Fibroblast of gingiva (primary cell): ENCODE measurements at regions not wholly inside any gene's neighbourhood (a gene's known extent, or its start where the extent isn't known, plus 50 kb on each side); places are given as distances from the start of the nearest gene placed in this dataset.
"Not testable (repeated sequence)": the region's sequence is repeated elsewhere in the genome, so short reads cannot be mapped to it uniquely, and the experiment has no call there.

Experiments
- DNase-seq: peaks from one replicate; pipeline ENCODE4 v3.0.0-alpha.2; 2011; ENCODE audit warnings: low read depth

DNA sequence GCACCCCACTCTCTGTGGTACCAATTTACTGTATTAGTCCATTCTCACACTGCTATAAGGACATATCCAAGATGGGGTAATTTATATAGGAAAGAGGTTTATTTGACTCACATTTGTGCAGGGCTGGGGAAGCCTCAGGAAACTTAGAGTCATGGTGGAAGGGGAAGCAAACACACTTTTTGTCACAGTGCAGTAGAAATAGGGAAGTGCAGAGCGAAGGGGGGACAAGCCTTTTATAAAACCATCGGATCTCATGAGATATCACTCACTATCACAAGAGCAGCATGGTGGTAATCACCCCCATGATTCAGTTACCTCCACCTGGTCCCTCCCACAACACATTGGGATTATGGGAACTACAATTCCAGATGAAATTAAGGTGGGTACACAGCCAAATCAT is 766.9 kb upstream of the PCDH10 start:
- DNase-seq = no peak

DNA sequence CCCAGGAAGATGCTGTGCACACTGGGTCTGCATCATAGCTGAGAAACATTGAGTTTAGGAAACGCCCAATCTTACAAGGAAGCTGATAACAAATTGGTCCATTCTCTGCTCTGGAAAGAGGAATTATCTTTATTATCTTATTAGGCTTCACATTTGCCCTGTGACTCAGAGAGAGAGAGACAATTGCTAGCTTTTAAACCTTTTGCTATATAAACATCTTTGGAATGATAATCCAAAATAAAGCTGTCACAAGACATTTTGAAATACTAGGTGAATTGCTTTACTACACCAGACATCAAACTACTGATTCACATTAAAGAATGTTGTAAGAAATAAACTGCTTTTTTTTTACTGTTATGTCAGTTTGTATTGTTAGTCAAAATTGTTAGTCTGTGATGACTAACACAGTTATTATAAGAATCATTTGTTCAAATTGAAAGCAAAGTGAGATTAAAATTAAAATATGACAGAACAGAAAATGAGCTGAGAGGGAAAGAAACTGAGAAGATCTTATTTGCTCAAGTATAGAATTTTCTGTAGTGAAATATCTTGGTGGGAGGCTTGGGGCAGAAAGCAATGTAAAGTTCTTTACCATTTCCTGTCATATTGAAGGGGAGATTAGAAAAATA is 765.4 kb upstream of the PCDH10 start:
- DNase-seq = no peak

DNA sequence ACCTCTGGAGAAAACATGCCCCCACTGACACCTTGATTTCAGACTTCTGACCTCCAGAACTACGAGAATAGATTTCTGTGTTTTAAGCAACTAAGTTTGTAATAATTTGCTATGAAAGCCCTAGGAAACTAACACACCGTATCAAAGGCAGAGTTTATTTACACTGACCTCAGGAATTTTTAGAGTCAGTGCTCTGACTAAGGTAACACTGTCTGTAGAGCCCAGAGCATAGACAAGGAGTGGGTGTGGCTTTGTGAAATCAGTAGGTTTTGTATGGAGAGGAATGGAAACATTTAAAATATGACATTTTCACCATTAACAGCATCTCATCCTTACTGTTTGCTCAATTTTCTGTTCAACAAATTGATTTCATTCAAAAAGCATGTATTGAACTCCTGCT is 764.4 kb upstream of the PCDH10 start:
- DNase-seq = no peak

DNA sequence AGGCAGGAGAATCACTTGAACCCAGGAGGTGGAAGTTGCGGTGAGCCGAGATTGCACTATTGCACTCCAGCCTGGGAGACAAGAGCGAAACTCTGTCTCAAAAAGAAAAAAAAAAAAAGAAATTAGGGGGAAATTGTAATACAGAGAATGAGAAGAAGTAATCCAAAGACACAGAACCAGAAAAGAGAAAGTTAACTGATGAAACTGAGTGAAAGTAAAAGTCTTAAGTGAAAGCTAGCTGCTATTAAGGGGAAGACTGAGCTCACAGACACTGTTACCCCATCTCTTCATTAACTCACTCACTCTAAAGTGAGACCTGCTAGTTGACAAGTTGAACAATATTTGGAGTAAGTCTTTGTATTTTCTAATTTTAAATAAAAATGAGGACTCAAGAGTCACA is 763.0 kb upstream of the PCDH10 start:
- DNase-seq = no peak

DNA sequence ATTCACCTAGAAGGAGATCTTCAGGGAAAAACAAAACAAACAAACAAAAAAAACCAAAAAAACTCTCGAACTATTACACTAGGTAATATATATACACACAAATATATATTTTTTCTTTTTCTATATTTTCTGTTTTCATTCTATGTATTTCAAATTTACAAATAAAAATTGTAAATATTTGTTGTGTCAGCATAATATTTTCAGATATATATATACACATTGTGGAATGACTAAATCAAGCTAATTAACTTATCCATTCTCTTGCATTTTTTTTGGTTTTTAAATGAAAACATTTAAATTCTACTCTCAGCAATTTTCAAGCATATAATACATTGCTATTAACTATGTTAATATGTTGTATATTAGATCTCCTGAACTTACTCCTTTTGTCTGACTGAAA is 762.0 kb upstream of the PCDH10 start:
- DNase-seq = no peak

DNA sequence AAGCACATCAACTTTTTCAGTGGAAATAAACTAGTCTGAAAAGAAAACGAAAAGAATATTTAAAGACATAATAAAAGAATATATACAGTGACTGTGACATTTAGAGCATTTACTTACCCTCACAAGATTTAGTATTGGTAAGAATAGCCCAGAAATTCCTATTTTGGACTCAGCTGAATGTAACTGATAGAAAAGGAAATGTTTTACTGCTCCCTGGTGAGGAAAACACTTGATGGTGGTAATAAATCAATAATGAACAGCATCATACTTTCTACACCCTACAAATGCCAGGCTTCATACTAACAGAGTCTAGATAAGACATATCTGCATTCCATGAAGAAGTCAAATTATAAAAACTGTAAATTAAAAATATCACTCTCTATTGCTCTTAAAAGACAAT is 753.5 kb upstream of the PCDH10 start:
- no peak for DNase-seq

DNA sequence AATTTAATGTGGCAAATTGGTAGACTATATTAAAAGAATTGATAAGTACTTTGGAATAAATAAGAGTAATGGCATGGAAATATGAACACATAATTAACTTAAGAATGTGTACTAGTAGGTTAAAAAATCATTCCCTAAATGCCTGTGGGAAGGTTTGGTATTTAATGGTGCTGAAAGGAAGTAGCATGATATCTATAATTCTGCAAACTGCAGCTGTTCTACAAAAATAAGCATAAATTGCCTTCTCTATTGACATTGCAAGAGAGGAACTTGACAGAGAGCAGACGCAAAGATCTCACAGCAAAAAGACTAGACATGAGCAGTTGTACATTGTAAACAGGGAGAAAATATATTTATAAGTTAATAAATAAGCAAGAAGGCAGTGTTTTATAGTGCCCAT is 752.5 kb upstream of the PCDH10 start:
- DNase-seq = peak; percentile 5

DNA sequence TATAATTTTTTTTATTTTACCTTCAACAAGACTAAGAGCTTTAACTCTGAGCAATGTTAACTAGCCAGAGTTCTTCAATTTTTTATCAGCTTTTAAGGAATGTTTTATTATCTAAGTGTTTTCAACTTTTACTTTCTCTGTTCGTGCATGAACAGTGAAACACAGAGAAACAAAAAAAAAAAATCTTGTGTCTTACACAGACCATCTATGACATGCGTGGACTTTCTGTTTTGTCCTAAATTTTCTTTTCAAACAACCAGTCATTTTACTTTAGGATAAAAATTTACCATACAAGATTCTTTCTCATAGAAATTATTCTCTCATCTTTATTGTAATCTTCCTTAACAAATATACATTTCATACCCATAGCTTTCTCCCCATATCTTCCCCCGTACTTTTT is 731.9 kb upstream of the PCDH10 start:
- no peak for DNase-seq

DNA sequence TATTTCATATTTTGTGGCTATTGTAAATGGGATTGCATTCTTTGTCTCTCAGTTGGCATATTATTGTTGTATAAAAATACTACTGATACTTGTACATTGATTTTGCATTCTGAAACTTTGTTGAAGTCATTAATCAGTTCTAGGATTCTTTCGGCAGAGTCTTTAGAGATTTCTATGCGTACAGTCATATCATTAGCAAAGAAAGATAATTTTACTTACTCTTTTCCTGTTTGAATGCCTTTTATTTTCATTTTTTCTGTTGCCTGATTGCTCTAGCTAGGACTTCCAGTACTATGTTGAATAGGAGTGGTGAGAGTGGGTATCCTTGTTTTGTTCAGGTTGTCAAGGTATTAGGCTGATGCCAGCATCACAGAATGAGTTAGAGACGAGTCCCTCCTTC is 722.0 kb upstream of the PCDH10 start:
- no peak for DNase-seq

DNA sequence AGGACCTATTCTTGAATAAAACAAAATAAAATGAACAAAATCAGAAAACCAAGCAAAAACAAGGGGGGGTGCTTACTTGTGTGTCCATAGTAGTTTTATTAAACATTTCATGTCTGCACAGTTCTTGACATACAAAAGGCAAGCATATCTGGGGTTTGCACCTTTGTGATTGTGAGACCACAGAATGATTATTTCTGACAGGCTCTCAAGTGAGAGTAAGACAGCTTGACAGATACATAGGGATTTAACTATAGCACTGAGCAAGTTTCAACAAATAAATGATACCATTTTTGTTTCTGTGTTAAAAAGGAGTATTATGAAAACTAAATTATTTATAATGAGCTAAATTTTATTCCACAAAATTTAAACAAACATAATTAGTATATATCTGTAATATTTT is 712.0 kb upstream of the PCDH10 start:
- no peak for DNase-seq

DNA sequence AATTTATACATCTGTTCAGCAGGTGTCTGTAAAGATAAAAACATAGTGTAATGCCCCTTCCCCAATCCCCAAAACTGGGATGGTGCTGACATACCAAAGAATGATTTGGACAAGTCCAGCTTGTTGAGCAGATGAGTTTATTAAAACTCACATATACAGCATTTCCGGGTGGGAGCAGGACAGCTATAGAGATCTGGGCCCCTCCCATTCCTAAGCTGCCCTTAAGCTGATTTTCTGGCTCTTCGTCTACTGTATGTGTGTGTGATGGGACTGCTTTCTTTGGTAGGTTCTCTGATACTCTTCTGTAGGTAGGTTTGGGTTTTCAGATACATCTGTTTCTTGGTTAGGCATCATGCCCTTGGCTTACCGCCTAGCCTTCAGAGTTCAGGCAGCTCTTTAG is 703.7 kb upstream of the PCDH10 start:
- DNase-seq = no peak

DNA sequence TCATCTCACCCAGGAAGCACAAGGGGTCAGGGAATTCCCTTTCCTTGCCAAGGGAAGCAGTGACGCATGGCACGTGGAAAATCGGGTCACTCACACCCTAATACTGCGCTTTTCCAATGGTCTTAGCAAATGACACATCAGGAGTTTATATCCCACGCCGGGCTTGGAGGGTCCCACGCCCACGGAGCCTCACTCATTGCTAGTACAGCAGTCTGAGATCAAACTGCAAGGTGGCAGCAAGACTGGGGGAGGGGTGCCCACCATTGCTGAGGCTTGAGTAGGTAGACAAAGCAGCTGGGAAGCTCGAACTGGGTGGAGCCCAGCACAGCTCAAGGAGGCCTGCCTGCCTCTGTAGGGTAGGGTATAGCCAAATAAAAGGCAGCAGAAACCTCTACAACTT is 691.1 kb upstream of the PCDH10 start:
- DNase-seq = not testable (repeated sequence)

DNA sequence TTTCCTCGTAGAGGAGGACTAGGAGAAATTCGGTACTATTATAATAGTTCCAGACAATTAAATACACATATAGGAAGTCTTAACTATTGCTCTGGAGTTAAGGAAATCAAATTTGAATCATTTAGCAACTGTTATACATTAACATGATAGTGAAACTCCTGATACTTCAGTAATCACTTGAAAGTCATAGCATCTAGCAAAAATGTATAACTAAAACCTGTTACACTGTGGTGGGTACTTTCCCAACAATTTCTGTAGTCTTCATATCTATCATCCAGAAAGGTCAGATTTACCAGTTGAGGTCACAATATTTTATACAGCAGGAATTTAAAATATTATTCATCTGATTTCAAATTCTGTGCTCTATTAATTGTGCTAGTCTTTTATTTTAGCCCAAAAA is 669.6 kb upstream of the PCDH10 start:
- no peak for DNase-seq

DNA sequence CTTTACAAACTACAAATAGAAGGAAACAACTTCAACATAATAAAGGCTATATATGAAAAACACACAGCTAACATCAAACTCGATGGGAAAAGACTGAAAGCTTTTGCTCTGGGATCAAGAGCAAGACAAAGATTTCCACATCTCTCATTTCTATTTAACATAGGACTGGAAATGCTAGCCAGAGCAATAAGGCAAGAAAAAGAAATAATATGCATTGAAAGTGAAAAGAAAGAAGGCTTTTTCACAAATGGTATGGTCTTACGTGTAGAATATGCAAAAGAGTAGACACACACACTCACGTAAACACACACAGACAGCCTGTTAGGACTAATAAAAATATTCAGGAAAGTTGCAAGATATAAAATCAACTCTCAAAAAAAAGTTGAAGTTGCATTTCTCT is 660.5 kb upstream of the PCDH10 start:
- no peak for DNase-seq

DNA sequence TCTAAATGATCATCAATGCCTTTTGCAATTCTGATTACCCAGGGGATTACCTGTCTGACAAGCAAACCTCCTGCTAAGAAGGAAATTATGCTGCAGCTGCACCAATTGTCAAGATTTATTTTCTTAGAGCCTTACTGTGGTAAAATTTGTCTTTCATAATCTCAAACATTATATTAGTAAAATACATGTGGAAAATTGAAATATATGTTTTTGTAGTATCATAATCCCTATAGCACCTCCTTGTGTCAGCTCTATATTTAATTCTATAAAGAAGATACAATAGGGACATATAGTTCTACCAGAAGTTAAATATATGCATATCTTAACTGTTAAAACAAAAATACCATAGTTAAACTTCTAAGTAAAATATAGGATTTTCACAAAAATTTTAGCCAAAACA is 655.6 kb upstream of the PCDH10 start:
- DNase-seq = no peak

DNA sequence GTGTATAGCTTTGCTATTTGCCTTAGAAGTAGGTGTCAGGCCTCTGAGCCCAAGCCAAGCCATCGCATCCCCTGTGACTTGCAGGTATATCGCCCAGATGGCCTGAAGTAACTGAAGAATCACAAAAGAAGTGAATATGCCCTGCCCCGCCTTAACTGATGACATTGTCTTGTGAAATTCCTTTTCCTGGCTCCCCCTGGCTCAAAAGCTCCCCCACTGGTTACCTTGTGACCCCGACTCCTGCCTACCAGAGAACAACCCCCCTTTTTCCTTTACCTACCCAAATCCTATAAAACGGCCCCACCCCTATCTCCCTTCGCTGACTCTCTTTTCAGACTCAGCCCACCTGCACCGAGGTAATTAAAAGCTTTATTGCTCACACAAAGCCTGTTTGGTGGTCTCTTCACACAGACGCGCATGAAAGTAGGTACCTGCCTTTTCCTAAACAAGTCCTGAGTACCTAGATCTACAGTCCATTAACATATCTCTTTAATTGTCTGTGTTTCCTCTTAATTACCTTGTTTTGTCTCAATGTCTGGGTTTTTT is 653.8 kb upstream of the PCDH10 start:
- not testable (repeated sequence) for DNase-seq

DNA sequence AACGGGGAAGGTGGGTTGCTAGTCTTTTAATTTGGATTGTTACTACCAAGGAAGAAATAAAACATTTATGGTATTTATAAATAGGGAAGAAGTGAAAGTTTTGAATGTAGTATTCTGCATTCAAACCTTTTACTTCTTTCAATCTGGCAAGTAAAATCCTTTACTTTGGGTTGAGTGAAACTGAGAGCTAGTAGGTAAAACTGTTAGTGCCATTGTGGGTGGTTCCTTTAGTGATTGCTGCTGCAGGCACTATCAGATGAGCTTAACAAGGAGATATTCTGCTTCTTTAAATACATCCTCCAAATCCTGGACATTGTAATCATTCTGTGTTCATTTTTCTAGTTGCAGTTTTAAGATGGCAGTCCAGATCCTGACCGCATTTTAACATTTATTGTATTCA is 650.9 kb upstream of the PCDH10 start:
- no peak for DNase-seq

DNA sequence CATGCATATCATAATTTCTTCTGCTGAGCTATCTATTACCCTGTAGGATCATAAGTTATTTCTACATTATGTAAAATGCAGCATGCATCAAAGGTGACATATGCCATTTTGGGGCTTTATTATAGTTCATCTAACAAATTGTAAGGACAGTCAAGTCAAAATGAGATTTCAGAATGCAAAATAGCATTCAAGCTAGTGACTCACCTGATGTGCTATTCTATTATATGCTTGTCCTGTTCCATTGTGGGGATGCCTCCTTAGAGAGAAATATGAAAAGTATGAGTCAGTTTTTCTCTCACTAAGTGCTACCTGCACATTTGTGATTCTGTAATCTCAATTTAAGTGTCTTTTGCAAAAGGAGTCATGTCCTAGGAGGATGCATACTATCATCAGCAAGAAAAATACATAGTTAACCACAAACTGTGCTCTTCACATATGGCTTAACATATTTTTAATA is 647.0 kb upstream of the PCDH10 start:
- no peak for DNase-seq

DNA sequence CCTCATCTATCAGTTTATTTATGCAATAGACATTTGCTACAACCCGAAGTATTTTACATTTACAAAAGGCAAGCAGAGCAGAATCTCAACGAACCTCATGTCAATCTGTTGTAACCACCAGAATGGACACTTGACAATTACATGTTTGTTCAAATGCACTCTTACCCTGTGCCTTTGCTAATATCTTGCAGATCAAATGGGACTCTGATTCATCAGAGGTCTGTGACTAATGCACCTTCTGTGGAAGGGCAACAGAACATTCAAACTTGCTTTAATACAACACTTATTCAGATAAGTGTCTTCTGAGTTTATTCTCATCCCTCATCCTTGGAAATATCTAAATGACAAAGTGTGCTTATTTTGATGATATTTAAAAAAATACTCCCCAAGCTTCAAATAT is 644.7 kb upstream of the PCDH10 start:
- DNase-seq = no peak

DNA sequence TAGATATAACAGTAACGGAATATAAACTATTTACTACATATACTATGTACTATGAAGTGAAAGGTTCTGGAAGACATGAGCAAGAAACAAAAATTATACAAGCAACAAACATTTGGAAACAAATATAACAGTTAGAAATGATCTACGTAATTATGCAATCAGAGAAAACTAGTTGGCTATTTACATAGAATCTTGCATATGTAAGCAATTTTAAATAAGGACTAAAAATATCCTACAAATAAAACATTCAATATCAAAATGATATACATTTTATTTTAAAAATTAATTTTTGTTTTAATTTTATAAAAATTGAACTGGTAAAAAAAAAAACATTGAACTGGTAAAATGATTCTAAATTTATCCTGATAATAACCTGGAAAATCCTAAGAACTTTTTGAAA is 642.5 kb upstream of the PCDH10 start:
- DNase-seq = no peak

DNA sequence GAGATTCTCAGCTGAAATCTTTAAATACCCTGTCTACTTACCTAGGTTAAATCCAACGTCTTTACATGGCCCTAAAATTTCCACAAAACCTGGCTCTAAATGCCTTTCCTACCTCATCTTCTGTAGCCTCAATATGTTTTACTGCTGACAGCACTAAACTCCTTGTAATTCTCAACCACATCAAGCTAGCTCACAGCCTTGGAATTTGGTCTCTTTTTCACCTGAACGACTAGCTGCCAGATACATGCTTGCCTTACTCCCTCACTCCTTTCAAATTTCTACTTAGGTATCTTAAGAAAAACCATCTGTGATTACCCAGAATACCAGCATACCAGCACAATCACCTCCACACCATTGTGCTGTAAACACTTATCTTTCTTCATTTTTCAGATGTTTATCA is 635.6 kb upstream of the PCDH10 start:
- no peak for DNase-seq

DNA sequence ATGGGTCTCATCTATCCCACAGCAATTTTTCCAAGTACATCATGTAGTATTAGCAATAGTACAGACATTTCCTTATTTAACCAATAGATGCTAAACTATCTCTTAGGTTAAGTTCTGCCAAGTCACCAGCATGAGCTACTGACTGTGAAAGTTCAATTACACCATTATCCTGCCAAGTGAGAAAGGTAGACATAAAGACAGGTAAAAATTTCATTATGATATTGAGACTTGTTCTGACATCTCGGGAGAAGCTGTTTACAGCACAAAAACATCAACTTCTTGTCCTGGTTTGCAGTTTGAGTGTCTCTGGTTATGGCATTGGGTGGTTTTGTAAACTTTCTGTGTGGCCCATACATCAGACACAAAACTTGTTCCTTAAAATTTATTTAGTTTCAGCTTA is 622.4 kb upstream of the PCDH10 start:
- DNase-seq = no peak

DNA sequence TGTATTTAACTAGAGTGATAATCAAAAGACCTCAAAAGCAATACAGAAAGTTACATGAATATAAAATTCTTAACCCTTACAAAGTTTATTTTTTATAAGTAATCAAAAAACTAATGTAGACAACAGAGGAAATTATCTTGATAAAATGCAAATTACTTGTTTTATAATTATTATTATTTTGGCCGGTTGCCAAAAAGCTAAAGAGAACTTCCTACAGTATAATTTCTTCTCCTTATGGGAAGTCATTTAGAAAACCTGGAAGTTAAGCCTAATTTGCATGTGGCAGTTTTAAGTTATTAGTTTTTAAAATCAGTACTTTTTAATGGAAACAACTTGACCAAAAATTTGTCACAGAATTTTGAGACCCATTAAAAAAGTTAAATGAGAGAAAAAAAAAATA is 621.3 kb upstream of the PCDH10 start:
- DNase-seq = no peak

DNA sequence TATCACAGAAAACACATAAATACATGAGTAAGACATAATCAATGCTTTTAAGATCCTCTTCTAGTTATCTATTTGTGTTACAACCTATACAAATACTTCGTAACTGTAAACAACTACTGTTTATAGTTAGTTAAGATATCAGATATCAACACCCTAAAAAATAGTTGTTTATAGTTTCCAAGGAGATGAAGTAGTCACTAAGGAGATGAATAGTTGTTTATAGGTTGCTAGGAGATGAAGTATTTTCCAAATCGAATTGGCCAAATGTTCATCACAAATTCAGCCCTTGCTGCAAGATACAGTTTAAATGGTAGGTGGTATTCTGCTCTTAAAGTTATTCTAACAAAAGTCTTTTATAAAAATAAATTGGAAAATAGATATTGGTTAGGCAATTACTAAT is 618.2 kb upstream of the PCDH10 start:
- DNase-seq = no peak

DNA sequence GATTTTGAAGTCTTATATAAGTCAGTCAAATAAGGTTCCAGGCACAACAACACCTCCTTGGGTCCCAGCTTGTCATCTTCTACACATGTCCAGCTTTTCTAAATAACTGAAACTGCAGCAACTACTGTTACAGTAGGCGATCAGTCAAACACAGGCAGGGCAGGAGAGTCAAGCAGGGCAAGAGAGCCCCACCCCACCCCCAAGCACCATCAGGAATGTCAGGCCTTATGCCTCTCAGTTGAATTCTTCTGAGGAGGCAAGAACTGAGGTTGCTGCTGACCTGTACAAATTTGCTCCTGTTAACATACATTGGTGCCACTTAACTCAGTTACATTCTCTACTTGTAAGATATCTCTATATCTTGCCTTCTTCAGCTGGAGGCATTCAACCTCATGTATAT is 608.8 kb upstream of the PCDH10 start:
- no peak for DNase-seq
